HG03439 (cell line): ENCODE measurements at regions not wholly inside any gene's neighbourhood (a gene's known extent, or its start where the extent isn't known, plus 50 kb on each side); places are given as distances from the start of the nearest gene placed in this dataset.

Experiments
- ATAC-seq: cut with Tn5 transposase; IDR thresholded peaks from one replicate; pipeline ENCODE4 v1.9.1; 2021; ENCODE audit warnings: mild to moderate bottlenecking, moderate library complexity; ENCODE audit not compliant: unreplicated experiment

GRCh38 chr2:2707206-2707991 lies 376.3 kb upstream of the MYT1L start:
- ATAC-seq, result peak; percentile 66

- no peak for ATAC-seq
Observed at GRCh38 chr2:2706306-2706705, 375.2 kb upstream of the MYT1L start.

- no peak for ATAC-seq
Observed at GRCh38 chr2:2705871-2706270, 374.8 kb upstream of the MYT1L start.

- no peak for ATAC-seq
Observed at GRCh38 chr2:2704428-2705090, 373.5 kb upstream of the MYT1L start.

GRCh38 chr2:2703762-2704427 lies 372.8 kb upstream of the MYT1L start:
- no peak for ATAC-seq

- no peak for ATAC-seq
Observed at GRCh38 chr2:2703172-2703571, 372.1 kb upstream of the MYT1L start.

- ATAC-seq, result no peak
Observed at GRCh38 chr2:2702385-2702784, 371.3 kb upstream of the MYT1L start.

- no peak for ATAC-seq
Observed at GRCh38 chr2:2701813-2702212, 370.7 kb upstream of the MYT1L start.

GRCh38 chr2:2701176-2701781 lies 370.2 kb upstream of the MYT1L start:
- ATAC-seq, result no peak

GRCh38 chr2:2699121-2699505 lies 368.0 kb upstream of the MYT1L start:
- ATAC-seq, result no peak

GRCh38 chr2:2698182-2699120 lies 367.4 kb upstream of the MYT1L start:
- ATAC-seq, result no peak

GRCh38 chr2:2696733-2697455 lies 365.8 kb upstream of the MYT1L start:
- no peak for ATAC-seq

GRCh38 chr2:2696325-2696724 lies 365.2 kb upstream of the MYT1L start:
- ATAC-seq, result no peak

GRCh38 chr2:2694746-2695145 lies 363.7 kb upstream of the MYT1L start:
- no peak for ATAC-seq

GRCh38 chr2:2692599-2693389 lies 361.7 kb upstream of the MYT1L start:
- no peak for ATAC-seq

- ATAC-seq, result no peak
Observed at GRCh38 chr2:2691419-2691818, 360.3 kb upstream of the MYT1L start.

GRCh38 chr2:2690985-2691384 lies 359.9 kb upstream of the MYT1L start:
- ATAC-seq, result no peak

- no peak for ATAC-seq
Observed at GRCh38 chr2:2689306-2689705, 358.2 kb upstream of the MYT1L start.

- ATAC-seq, result no peak
Observed at GRCh38 chr2:2688254-2688653, 357.2 kb upstream of the MYT1L start.
